K562 (cell line): ENCODE measurements at regions not wholly inside any gene's neighbourhood (a gene's known extent, or its start where the extent isn't known, plus 50 kb on each side); places are given as distances from the start of the nearest gene placed in this dataset.

Experiments used
- ATAC-seq: fragments of 200-7000 bp; cut with Tn5 transposase; 3 replicates; pipeline ENCODE4 v1.9.1; 2020; ENCODE audit warnings: moderate library complexity
- BruUV-seq: library from RNA; stranded (reverse); fragments of 400-500 nt; replicated peaks from 2 replicates; lab custom pipeline; 2021; lab: Mats Ljungman, UMichigan
- CTCF ChIA-PET: fragments of 300-600 bp; formaldehyde crosslinking; extraction: SDS; loops from one replicate; lab custom pipeline; 2021; ENCODE audit warnings: low intra/inter-chr PET ratio; lab: Yijun Ruan, JAX
- POLR2A ChIA-PET: fragments of 300-600, 350-650 bp; sonication (Branson Sonifier 250); formaldehyde crosslinking; extraction: SDS; loops from one replicate; lab custom pipeline; 2021; ENCODE audit warnings: antibody characterized with exemption, inconsistent platforms; lab: Yijun Ruan, JAX
- DNase-seq, 4 experiments: peaks; one replicate each; pipeline versions ENCODE4 v3.0.0 to v3.0.0-alpha.2; 2011 to 2018; ENCODE audit warnings: low spot score in 3 of 4, mixed read lengths in 3 of 4; ENCODE audit errors: extremely low read depth in 1 of 4
- FAIRE-seq: peaks from 2 replicates; lab custom pipeline; 2011; peaks lifted over from hg19 to GRCh38; lab: Jason Lieb, UNC
- H2AFZ ChIP-seq: 2 replicates; pipeline ENCODE4 v1.6.0; 2011; ENCODE audit warnings: low read depth, low read length, control low read depth, inconsistent platforms
- H3K27ac ChIP-seq: fragments of 200-600 bp; 3 replicates; pipeline ENCODE4 v1.8.0; 2011; ENCODE audit warnings: low read depth, mild to moderate bottlenecking, control low read depth, inconsistent platforms, low read length, moderate library complexity, mixed read lengths; ENCODE audit errors: extremely low read depth
- H3K27me3 ChIP-seq, 2 experiments: fragments of 300-600 bp in 1 of 2; 2 replicates in 1 of 2; 3 replicates in 1 of 2; pipeline versions ENCODE4 v1.6.0 to v1.8.0; 2011; ENCODE audit warnings: inconsistent platforms in 2 of 2, low read length in 2 of 2, mild to moderate bottlenecking in 1 of 2, mixed read lengths in 1 of 2, moderate library complexity in 1 of 2; ENCODE audit not compliant: control insufficient read depth in 2 of 2, insufficient read depth in 2 of 2
- H3K36me3 ChIP-seq: fragments of 300-600 bp; 3 replicates; pipeline ENCODE4 v1.8.0; 2011; ENCODE audit warnings: mild to moderate bottlenecking, low read length, inconsistent platforms; ENCODE audit not compliant: control insufficient read depth, insufficient read depth
- H3K4me1 ChIP-seq, 2 experiments: fragments of 200-600 bp in 1 of 2; replicated peaks in 1 of 2; 2 replicates in 1 of 2; 3 replicates in 1 of 2; pipeline versions ENCODE4 v1.5.1 to v1.8.0; 2011; ENCODE audit warnings: inconsistent platforms in 2 of 2, low read length in 2 of 2, mild to moderate bottlenecking in 1 of 2, mixed read lengths in 1 of 2, moderate library complexity in 1 of 2; ENCODE audit not compliant: control insufficient read depth in 2 of 2, insufficient read depth in 2 of 2
- H3K4me2 ChIP-seq: 2 replicates; pipeline ENCODE4 v1.6.1; 2011; ENCODE audit warnings: low read length, control low read depth, inconsistent platforms, mixed read lengths; ENCODE audit not compliant: insufficient read depth
- H3K4me3 ChIP-seq: fragments of 200-600 bp; sonication (generic), shearing (Covaris generic); 2 replicates; pipeline ENCODE4 v1.5.1; 2016; ENCODE audit warnings: control low read depth, inconsistent platforms
- H3K79me2 ChIP-seq: fragments of 200-600 bp; 3 replicates; pipeline ENCODE4 v1.8.0; 2011; ENCODE audit warnings: low read length, inconsistent platforms; ENCODE audit not compliant: control insufficient read depth, insufficient read depth
- H3K9ac ChIP-seq, 2 experiments: 2 replicates each; pipeline versions ENCODE4 v1.6.0 to v1.6.1; 2011; ENCODE audit warnings: low read depth in 2 of 2, low read length in 2 of 2, control low read depth in 1 of 2, inconsistent platforms in 1 of 2, mild to moderate bottlenecking in 1 of 2, mixed read lengths in 1 of 2; ENCODE audit not compliant: insufficient read depth in 1 of 2
- H3K9me1 ChIP-seq: one replicate; pipeline ENCODE4 v1.6.0; 2011; ENCODE audit warnings: inconsistent platforms, mild to moderate bottlenecking, low read length, moderate library complexity; ENCODE audit not compliant: control insufficient read depth, insufficient read depth
- H3K9me3 ChIP-seq: replicated peaks from 2 replicates; pipeline ENCODE4 v1.5.1; 2011; ENCODE audit warnings: low read depth, low read length, inconsistent platforms; ENCODE audit not compliant: control insufficient read depth, insufficient read depth
- H4K20me1 ChIP-seq: replicated peaks from 2 replicates; pipeline ENCODE4 v1.6.1; 2011; ENCODE audit warnings: low read length, inconsistent platforms, mixed read lengths; ENCODE audit not compliant: control insufficient read depth, insufficient read depth
- ETV6 ChIP-seq, 3 experiments: fragments of 150-350 bp in 1 of 3; sonication (generic) in 1 of 3; formaldehyde crosslinking in 1 of 3; IDR thresholded peaks; 2 replicates each; pipeline versions ENCODE4 v1.6.1 to v1.8.0; 2014 to 2022; ENCODE audit warnings: borderline replicate concordance in 2 of 3, low read depth in 2 of 3, antibody characterized with exemption in 1 of 3, low read length in 1 of 3, mild to moderate bottlenecking in 1 of 3, missing genetic modification reagents in 1 of 3
- GABPA ChIP-seq: fragments of 200-800 bp; sonication (Bioruptor generic); conservative IDR thresholded peaks from 2 replicates; pipeline ENCODE4 v1.6.1; 2016; ENCODE audit warnings: low read depth, missing genetic modification characterization, missing compliant biosample characterization
- PTTG1 ChIP-seq: fragments of 450-650 bp; IDR thresholded peaks from 2 replicates; pipeline ENCODE4 v1.6.1; 2016; ENCODE audit warnings: low read depth, mild to moderate bottlenecking, missing genetic modification characterization, missing compliant biosample characterization
- ZBTB11 ChIP-seq, 3 experiments: fragments of 200-800 bp in 1 of 3; fragments of 250-450 bp in 1 of 3; fragments of 450-650 bp in 1 of 3; sonication (Bioruptor Pico) in 1 of 3; sonication (Bioruptor generic) in 1 of 3; formaldehyde crosslinking in 1 of 3; IDR thresholded peaks; 2 replicates each; pipeline versions ENCODE4 v1.6.1 to v1.8.0; 2016 to 2022; ENCODE audit warnings: mild to moderate bottlenecking in 2 of 3, missing genetic modification characterization in 2 of 3, missing compliant biosample characterization in 1 of 3, moderate library complexity in 1 of 3
- WGBS: fragments of 100-300 bp; shearing (Covaris generic); methylation state at CpG from one replicate; pipeline ENCODE4 v1.1.6; 2016; ENCODE audit warnings: low coverage, mixed read lengths; ENCODE audit not compliant: insufficient coverage; ENCODE audit errors: missing lambda C conversion rate; 5-methylcytosine and 5-hydroxymethylcytosine counted together
- in situ Hi-C: fragments of 300-500 bp; cut with MboI; formaldehyde crosslinking; loops from 4 replicates; pipeline ENCODE4 v1.15.0; 2018; ENCODE audit warnings: inconsistent platforms, mixed read lengths
- intact Hi-C: fragments of 100-400 bp; cut with micrococcal nuclease; formaldehyde crosslinking; loops from 2 replicates; pipeline ENCODE4 v1.14.2; 2022
- TF ChIP-seq, protein P1 (sequence below): fragments of 200-400 bp; formaldehyde crosslinking; IDR thresholded peaks from 2 replicates; pipeline ENCODE4 v1.6.1; 2017; ENCODE audit warnings: mild to moderate bottlenecking, low read depth, low read length, moderate library complexity

DNA sequence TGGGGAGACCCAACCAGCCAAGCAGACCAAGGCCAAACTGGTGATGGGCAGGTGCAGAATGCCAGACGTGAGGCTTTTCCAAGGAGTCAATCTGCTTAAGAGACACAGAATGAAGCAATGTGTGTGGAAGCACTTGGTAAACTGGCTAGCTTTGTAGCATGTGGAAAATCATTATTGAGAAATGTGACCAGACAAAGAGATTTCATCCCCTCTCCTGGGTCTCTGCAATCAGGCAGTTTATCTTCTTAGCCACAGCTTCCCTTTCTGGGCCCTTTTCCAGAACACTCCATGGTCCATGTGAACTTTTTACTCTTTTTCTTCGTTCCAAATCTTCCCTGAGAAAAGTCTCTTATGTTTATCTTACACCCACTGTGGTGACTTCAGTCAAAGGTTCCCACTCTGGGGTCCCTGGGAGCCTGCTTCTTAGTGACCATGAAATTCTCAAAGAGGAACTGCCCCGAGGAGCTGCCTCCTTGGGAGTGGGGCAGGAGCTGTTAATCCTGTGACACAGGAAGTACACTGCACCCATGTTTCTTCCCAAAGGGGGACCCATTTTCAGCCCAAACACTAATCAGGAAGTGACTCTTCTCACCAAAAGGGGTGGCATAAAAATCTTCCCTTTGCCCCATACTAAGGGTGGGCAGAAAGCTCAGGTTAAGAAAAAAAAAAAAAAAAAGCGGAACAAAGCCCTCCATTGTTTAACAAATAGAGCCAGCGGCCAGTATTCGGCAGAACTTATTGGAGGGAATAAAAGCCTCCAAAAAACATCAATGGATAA is 346.2 kb upstream of the ASIC2 start:
- Histone ChIP-seq H3K4me2 (no peak overlapping the region), H3K4me3 (no peak overlapping the region), H3K4me1 (no peaks in the 10 kb centered on the region), H3K9me1 (no peaks in the 10 kb centered on the region), H3K36me3 (no peaks in the 10 kb centered on the region), H4K20me1 (no peaks in the 10 kb centered on the region), H2AFZ (no peak overlapping the region), H3K9ac (no peak overlapping the region), H3K27me3 (no peaks in the 10 kb centered on the region), H3K27ac (no peak overlapping the region), H3K79me2 (no peaks in the 10 kb centered on the region), H3K9me3 (no peaks in the 10 kb centered on the region)
- ATAC-seq, result no peak
- FAIRE-seq, result no peak
- in situ Hi-C loops, result no loop called here
- POLR2A ChIA-PET, result no interaction called here
- no peak for DNase-seq
- no TSS peak for BruUV-seq
- intact Hi-C loops, result no loop called here
- CTCF ChIA-PET, result no interaction called here
- 4% methylated on average over 6 of the region's 6 CpGs for WGBS
- TF ChIP-seq ETV6 (IDR thresholded peaks at IDR 0.05; ENCODE audit: borderline replicate concordance in 1 of 2, low read depth in 2 of 2, low read length in 1 of 2) (no peak), ETV6 (CRISPR knock-in tag; IDR thresholded peaks at IDR 0.05; ENCODE audit: borderline replicate concordance) (no peak), PTTG1 (tag) (no peak), GABPA (tag) (peak; percentile 73), ZBTB11 (CRISPR knock-in tag; IDR thresholded peaks at IDR 0.05) (peak in 2 of 3 experiments; percentile 57 to 96; a peak in 4 of 6 replicates)
- TF ChIP-seq, protein P1, sequence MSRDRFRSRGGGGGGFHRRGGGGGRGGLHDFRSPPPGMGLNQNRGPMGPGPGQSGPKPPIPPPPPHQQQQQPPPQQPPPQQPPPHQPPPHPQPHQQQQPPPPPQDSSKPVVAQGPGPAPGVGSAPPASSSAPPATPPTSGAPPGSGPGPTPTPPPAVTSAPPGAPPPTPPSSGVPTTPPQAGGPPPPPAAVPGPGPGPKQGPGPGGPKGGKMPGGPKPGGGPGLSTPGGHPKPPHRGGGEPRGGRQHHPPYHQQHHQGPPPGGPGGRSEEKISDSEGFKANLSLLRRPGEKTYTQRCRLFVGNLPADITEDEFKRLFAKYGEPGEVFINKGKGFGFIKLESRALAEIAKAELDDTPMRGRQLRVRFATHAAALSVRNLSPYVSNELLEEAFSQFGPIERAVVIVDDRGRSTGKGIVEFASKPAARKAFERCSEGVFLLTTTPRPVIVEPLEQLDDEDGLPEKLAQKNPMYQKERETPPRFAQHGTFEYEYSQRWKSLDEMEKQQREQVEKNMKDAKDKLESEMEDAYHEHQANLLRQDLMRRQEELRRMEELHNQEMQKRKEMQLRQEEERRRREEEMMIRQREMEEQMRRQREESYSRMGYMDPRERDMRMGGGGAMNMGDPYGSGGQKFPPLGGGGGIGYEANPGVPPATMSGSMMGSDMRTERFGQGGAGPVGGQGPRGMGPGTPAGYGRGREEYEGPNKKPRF, result no peak
